ENCODE measurements at regions not wholly inside any gene's neighbourhood (a gene's known extent, or its start where the extent isn't known, plus 50 kb on each side); places are given as distances from the start of the nearest gene placed in this dataset.

- H3K27me3 ChIP-seq (ENCODE audit: insufficient read depth, low read length), result no peaks in the 10 kb centered on the region
- no TSS peak for BruUV-seq (replicated peaks)
- no peaks in the 10 kb centered on the region for H3K9me3 ChIP-seq (ENCODE audit: control insufficient read depth in 1 of 2, insufficient read depth in 1 of 2, low read depth in 1 of 2, low read length in 2 of 2)
- no peaks in the 10 kb centered on the region for H3K36me3 ChIP-seq (ENCODE audit: control insufficient read depth in 1 of 2, insufficient read depth in 2 of 2, low read length in 2 of 2)
- no peaks in the 10 kb centered on the region for H3K9me2 ChIP-seq (ENCODE audit: insufficient read depth)
- RAD21 ChIA-PET (ENCODE audit: low non-redundant PET in 1 of 2, low total read pairs in 2 of 2, uncharacterized antibody in 2 of 2, unreplicated experiment in 2 of 2), result no interaction called here
- H3K79me2 ChIP-seq (ENCODE audit: insufficient read depth, low read length), result no peaks in the 10 kb centered on the region
- H3K4me3 ChIP-seq (replicated peaks in 1 of 2; ENCODE audit: low read depth in 1 of 2, low read length in 2 of 2), result no peak overlapping the region
- H3K4me2 ChIP-seq (ENCODE audit: low read length), result no peak overlapping the region
- intact Hi-C loops (cut with micrococcal nuclease), result no loop called here
- CTCF ChIA-PET, result no interaction called here
- TF ChIP-seq CBX3 (IDR thresholded peaks at IDR 0.05; ENCODE audit: low read depth) (no peak), ZFX (IDR thresholded peaks at IDR 0.05) (no peak), SIN3A (IDR thresholded peaks at IDR 0.05; ENCODE audit: low read depth) (no peak), FOSL1 (IDR thresholded peaks at IDR 0.05; ENCODE audit: low read depth) (no peak), SP1 (IDR thresholded peaks at IDR 0.05; ENCODE audit: low read depth) (no peak)
- no peak overlapping the region for H2AFZ ChIP-seq (ENCODE audit: low read depth, low read length, poor library complexity, severe bottlenecking)
- H3K9ac ChIP-seq (ENCODE audit: low read length), result no peak overlapping the region
- DNase-seq (ENCODE audit: low read depth, low spot score) (no peak), ATAC-seq (no peak)
- H3K4me1 ChIP-seq (ENCODE audit: control insufficient read depth in 1 of 2, insufficient read depth in 2 of 2, low read length in 2 of 2), result peaks cover 9 to 28% of the 10 kb centered on the region in 2 experiments; a peak in 3 of 4 replicates
- POLR2A ChIA-PET, result no interaction called here
- no peak overlapping the region for H3K27ac ChIP-seq (ENCODE audit: low read depth, low read length)
- no peaks in the 10 kb centered on the region for H4K20me1 ChIP-seq (ENCODE audit: insufficient read depth)
These were observed 70.0 kb upstream of the KLF4 start for GRCh38 chr9:107559494-107560086.

- CTCF ChIA-PET, result no interaction called here
- ATAC-seq (peak; percentile 81), DNase-seq (ENCODE audit: low read depth, low spot score) (peak; percentile 79)
- Histone ChIP-seq H3K4me3 (replicated peaks in 1 of 2; ENCODE audit: low read depth in 1 of 2, low read length in 2 of 2) (peak overlapping the region in 1 of 2 experiments; percentile 17; a peak in 1 of 4 replicates), H4K20me1 (ENCODE audit: insufficient read depth) (no peaks in the 10 kb centered on the region), H3K36me3 (ENCODE audit: control insufficient read depth in 1 of 2, insufficient read depth in 2 of 2, low read length in 2 of 2) (no peaks in the 10 kb centered on the region), H3K9ac (ENCODE audit: low read length) (peak overlapping the region; percentile 28; the same call in 1 of the 2 replicates), H3K4me1 (ENCODE audit: control insufficient read depth in 1 of 2, insufficient read depth in 2 of 2, low read length in 2 of 2) (peaks cover 9 to 28% of the 10 kb centered on the region in 2 experiments; a peak in 3 of 4 replicates), H3K27me3 (ENCODE audit: insufficient read depth, low read length) (no peaks in the 10 kb centered on the region), H3K4me2 (ENCODE audit: low read length) (peak overlapping the region; percentile 64), H3K9me3 (ENCODE audit: control insufficient read depth in 1 of 2, insufficient read depth in 1 of 2, low read depth in 1 of 2, low read length in 2 of 2) (no peaks in the 10 kb centered on the region), H2AFZ (ENCODE audit: low read depth, low read length, poor library complexity, severe bottlenecking) (peak overlapping the region; percentile 83), H3K79me2 (ENCODE audit: insufficient read depth, low read length) (no peaks in the 10 kb centered on the region), H3K27ac (ENCODE audit: low read depth, low read length) (0 out of 2 replicates have a peak overlapping the region, but pooled peaks have one; percentile 10), H3K9me2 (ENCODE audit: insufficient read depth) (no peaks in the 10 kb centered on the region)
- POLR2A ChIA-PET, result interaction anchor here (1.2 kb wide), 1 partner anchor 8 kb away, joined by 3 read pairs; no protein-coding TSS in a partner anchor
- BruUV-seq (replicated peaks), result no TSS peak
- RAD21 ChIA-PET (ENCODE audit: low non-redundant PET in 1 of 2, low total read pairs in 2 of 2, uncharacterized antibody in 2 of 2, unreplicated experiment in 2 of 2), result interaction anchor here in 1 of 2 experiments (0.6 to 0.7 kb wide), 2 partner anchors 20 to 231 kb away, joined by 3 to 4 read pairs; no protein-coding TSS in a partner anchor
- intact Hi-C loops (cut with micrococcal nuclease), result no loop called here
- TF ChIP-seq CTCF (IDR thresholded peaks at IDR 0.05 in 2 of 3, conservative IDR thresholded peaks at IDR 0.05 in 1 of 3; ENCODE audit: borderline replicate concordance in 1 of 3, insufficient read depth in 1 of 3, low read depth in 2 of 3, low read length in 2 of 3) (no peak), JUND (IDR thresholded peaks at IDR 0.05) (peak; percentile 96), POLR2A (IDR thresholded peaks at IDR 0.05; ENCODE audit: borderline replicate concordance, extremely low read depth, insufficient read depth, insufficient read length) (no peak), ATF3 (IDR thresholded peaks at IDR 0.05) (no peak), SP1 (IDR thresholded peaks at IDR 0.05; ENCODE audit: low read depth) (peak; percentile 92), ZFX (IDR thresholded peaks at IDR 0.05) (no peak; the same call in 1 of the 2 replicates), POLR2AphosphoS5 (IDR thresholded peaks at IDR 0.05; ENCODE audit: low read depth, low read length) (no peak; the same call in 1 of the 2 replicates), SRF (IDR thresholded peaks at IDR 0.05; ENCODE audit: low read depth) (peak; percentile 61; the same call in 1 of the 2 replicates), FOSL1 (IDR thresholded peaks at IDR 0.05; ENCODE audit: low read depth) (peak; percentile 96), SIN3A (IDR thresholded peaks at IDR 0.05; ENCODE audit: low read depth) (peak; percentile 60; the same call in 1 of the 2 replicates), RAD21 (IDR thresholded peaks at IDR 0.05; ENCODE audit: low read depth) (peak; percentile 39; the same call in 1 of the 2 replicates), REST (IDR thresholded peaks at IDR 0.05; ENCODE audit: low read depth) (no peak)
These were observed 67.8 kb upstream of the KLF4 start for GRCh38 chr9:107557236-107557990.

Measured in HCT116 (cell line).